ENCODE measurements at regions not wholly inside any gene's neighbourhood (a gene's known extent, or its start where the extent isn't known, plus 50 kb on each side); places are given as distances from the start of the nearest gene placed in this dataset.

- in situ Hi-C loops (cut with MboI; ENCODE audit: low pct_ligation_motif_present in 1 of 4, low pct_unique_long_range_greater_than_20kb in 1 of 4, low sequenced_read_pairs in 3 of 4) = no loop called here
- intact Hi-C loops (cut with DNase I; ENCODE audit: low total_unique reads) = no loop called here
Observed at GRCh38 chr7:86025807-86026206, 617.9 kb upstream of the GRM3 start.

DNA sequence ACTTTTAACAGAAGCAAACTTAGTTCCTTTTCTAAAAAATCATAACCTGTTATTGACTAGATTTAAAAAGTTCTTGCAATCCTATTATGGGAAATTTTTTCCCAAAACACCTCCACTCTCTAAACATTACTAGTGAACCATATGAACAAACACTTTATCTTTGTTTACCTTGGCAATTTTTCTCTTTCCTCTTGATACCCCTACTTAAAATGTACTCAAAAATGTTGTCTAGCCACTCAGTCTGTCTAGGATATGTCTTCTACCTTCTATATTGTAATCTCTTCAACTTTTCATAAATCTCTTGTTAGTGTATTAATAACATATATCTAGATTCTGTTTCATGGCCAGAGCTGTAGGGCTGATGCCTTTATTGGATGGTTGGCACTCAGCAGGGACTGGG is 630.0 kb upstream of the GRM3 start:
- no peak for TF ChIP-seq POLR2A (IDR thresholded peaks at IDR 0.05)
- TF ChIP-seq CTCF (IDR thresholded peaks at IDR 0.05) = no peak
- no peak for TF ChIP-seq EP300 (IDR thresholded peaks at IDR 0.05; ENCODE audit: low read depth)
- Histone ChIP-seq H3K4me3 (no peak overlapping the region), H3K27ac (no peak overlapping the region), H3K27me3 (no peaks in the 10 kb centered on the region), H3K36me3 (no peaks in the 10 kb centered on the region), H3K4me1 (no peaks in the 10 kb centered on the region), H3K9me3 (no peaks in the 10 kb centered on the region)
- in situ Hi-C loops (cut with MboI; ENCODE audit: low pct_ligation_motif_present in 1 of 4, low pct_unique_long_range_greater_than_20kb in 1 of 4, low sequenced_read_pairs in 3 of 4) (no loop called here), intact Hi-C loops (cut with DNase I; ENCODE audit: low total_unique reads) (no loop called here)
- no peak for DNase-seq

More at GRCh38 chr7:86025807-86026206, 617.9 kb upstream of the GRM3 start:
- no peak overlapping the region for H3K27ac ChIP-seq
- H3K9me3 ChIP-seq = no peaks in the 10 kb centered on the region
- no peaks in the 10 kb centered on the region for H3K36me3 ChIP-seq
- no peak for DNase-seq
- H3K27me3 ChIP-seq = no peaks in the 10 kb centered on the region
- TF ChIP-seq POLR2AphosphoS5 (IDR thresholded peaks at IDR 0.05) = no peak
- TF ChIP-seq EP300 (IDR thresholded peaks at IDR 0.05; ENCODE audit: low read depth) = no peak
- no peak for TF ChIP-seq CTCF (IDR thresholded peaks at IDR 0.05)
- no peak for TF ChIP-seq POLR2A (IDR thresholded peaks at IDR 0.05)
- no peak overlapping the region for H3K4me3 ChIP-seq
- H3K4me1 ChIP-seq = no peaks in the 10 kb centered on the region

DNA sequence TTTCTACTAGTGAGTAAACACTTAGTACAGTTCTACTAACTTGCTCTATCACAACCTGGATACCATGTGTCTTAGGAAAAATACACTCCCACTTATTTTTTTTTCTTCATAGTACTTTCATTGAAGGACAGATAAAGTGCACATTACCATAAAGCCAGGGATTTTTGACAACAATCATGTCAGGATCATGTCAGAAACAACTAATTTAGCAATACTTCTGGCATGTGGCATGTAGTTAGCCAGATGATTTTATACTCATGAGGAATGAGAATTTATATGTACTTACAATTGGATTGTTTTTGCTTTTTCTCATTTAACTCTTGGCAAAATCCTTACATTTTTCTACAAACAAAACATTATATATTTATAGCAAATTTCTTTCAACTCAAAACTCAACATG is 630.7 kb upstream of the GRM3 start:
- in situ Hi-C loops (cut with MboI; ENCODE audit: low pct_ligation_motif_present in 1 of 4, low pct_unique_long_range_greater_than_20kb in 1 of 4, low sequenced_read_pairs in 3 of 4) = no loop called here

DNA sequence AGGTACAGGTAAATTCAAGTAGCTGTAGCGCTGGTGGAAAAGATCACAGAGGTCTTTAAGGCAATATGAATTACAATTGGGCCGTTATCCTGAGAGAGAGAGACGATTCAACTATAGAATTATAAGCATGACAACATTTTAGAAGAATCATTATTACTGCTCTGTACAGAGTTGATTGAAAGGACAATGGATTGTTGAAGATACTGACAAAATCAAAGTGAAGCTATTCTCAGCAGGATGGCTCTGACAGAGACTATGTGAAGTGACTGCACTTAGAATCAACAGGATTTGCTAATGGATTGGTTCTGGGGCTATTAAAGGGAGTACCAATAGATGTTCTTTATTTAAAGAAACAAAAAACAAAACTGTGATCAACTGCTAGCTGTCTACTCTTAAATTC is 634.8 kb upstream of the GRM3 start:
- no peaks in the 10 kb centered on the region for H3K9me3 ChIP-seq
- 62 to 71% methylated on average over 3 of the region's 3 CpGs for WGBS, 2 donors (ENCODE audit: low coverage in 1 of 2)
- in situ Hi-C loops (cut with MboI; ENCODE audit: low pct_ligation_motif_present in 1 of 4, low pct_unique_long_range_greater_than_20kb in 1 of 4, low sequenced_read_pairs in 3 of 4) = no loop called here
- no peaks in the 10 kb centered on the region for H3K36me3 ChIP-seq
- intact Hi-C loops (cut with DNase I; ENCODE audit: low total_unique reads) = no loop called here
- H3K4me3 ChIP-seq = no peak overlapping the region
- no peaks in the 10 kb centered on the region for H3K27me3 ChIP-seq
- no peak overlapping the region for H3K27ac ChIP-seq
- DNase-seq = no peak
- no peaks in the 10 kb centered on the region for H3K4me1 ChIP-seq
- TF ChIP-seq EP300 (IDR thresholded peaks at IDR 0.05; ENCODE audit: low read depth) = no peak
- TF ChIP-seq POLR2AphosphoS5 (IDR thresholded peaks at IDR 0.05) = no peak

More for the DNA sequence above, 630.7 kb upstream of the GRM3 start:
- Histone ChIP-seq H3K4me1 (no peaks in the 10 kb centered on the region), H3K27me3 (no peaks in the 10 kb centered on the region), H3K9me3 (no peaks in the 10 kb centered on the region), H3K36me3 (no peaks in the 10 kb centered on the region), H3K4me3 (no peak overlapping the region), H3K27ac (no peak overlapping the region)
- intact Hi-C loops (cut with DNase I; ENCODE audit: low total_unique reads) = no loop called here
- TF ChIP-seq EP300 (IDR thresholded peaks at IDR 0.05; ENCODE audit: low read depth) (no peak), POLR2AphosphoS5 (IDR thresholded peaks at IDR 0.05) (no peak), CTCF (IDR thresholded peaks at IDR 0.05) (no peak), POLR2A (IDR thresholded peaks at IDR 0.05) (no peak)
- no peak for DNase-seq

DNA sequence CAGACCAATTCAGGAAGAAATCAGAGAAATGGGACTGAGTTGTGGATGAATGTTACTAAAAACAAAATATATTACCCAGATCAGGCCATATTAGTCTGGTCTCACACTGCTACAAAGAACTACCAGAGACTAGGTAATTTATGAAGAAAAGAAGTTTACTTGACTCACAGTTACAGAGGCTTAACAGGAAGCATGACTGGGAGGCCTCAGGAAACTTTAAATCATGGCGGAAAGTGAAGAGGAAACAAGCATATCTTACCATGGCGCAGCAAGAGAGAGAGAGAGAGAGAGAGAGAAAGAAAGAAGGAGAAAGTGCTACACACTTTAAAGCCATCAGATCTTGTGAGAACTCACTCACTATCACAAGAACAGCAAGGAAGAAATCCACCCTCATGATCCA is 636.8 kb upstream of the GRM3 start:
- no peaks in the 10 kb centered on the region for H3K9me3 ChIP-seq
- no peaks in the 10 kb centered on the region for H3K36me3 ChIP-seq
- 69 to 79% methylated on average over 2 of the region's 2 CpGs for WGBS, 2 donors (ENCODE audit: low coverage in 1 of 2)
- H3K27me3 ChIP-seq = no peaks in the 10 kb centered on the region
- no peaks in the 10 kb centered on the region for H3K4me1 ChIP-seq
- TF ChIP-seq POLR2AphosphoS5 (IDR thresholded peaks at IDR 0.05) (no peak), CTCF (IDR thresholded peaks at IDR 0.05) (no peak), EP300 (IDR thresholded peaks at IDR 0.05; ENCODE audit: low read depth) (no peak), POLR2A (IDR thresholded peaks at IDR 0.05) (no peak)
- H3K27ac ChIP-seq = no peak overlapping the region
- H3K4me3 ChIP-seq = no peak overlapping the region
- in situ Hi-C loops (cut with MboI; ENCODE audit: low pct_ligation_motif_present in 1 of 4, low pct_unique_long_range_greater_than_20kb in 1 of 4, low sequenced_read_pairs in 3 of 4) = no loop called here
- no peak for DNase-seq
- intact Hi-C loops (cut with DNase I; ENCODE audit: low total_unique reads) = no loop called here
